Liver (tissue), 8 donors: ENCODE measurements at regions not wholly inside any gene's neighbourhood (a gene's known extent, or its start where the extent isn't known, plus 50 kb on each side); places are given as distances from the start of the nearest gene placed in this dataset.

ENCODE experiments used
- DNase-seq: peaks from one replicate; pipeline ENCODE4 v3.0.0-alpha.2; 2017; ENCODE audit warnings: low spot score
- H3K27ac ChIP-seq, 2 donors: one replicate each; pipeline ENCODE4 v1.7.0; 2013; ENCODE audit warnings: inconsistent platforms in 2 of 2, low read length in 2 of 2, control low read depth in 1 of 2, low read depth in 1 of 2, mild to moderate bottlenecking in 1 of 2
- H3K27me3 ChIP-seq, 4 donors: one replicate each; pipeline versions ENCODE4 v1.6.1 to v1.7.0; 2013; ENCODE audit warnings: low read length in 3 of 4, inconsistent platforms in 1 of 4, mild to moderate bottlenecking in 1 of 4, moderate library complexity in 1 of 4; ENCODE audit not compliant: control insufficient read depth in 4 of 4, insufficient read depth in 4 of 4
- H3K36me3 ChIP-seq, 4 donors: one replicate each; pipeline versions ENCODE4 v1.6.1 to v1.7.0; 2013; ENCODE audit warnings: low read length in 3 of 4, mild to moderate bottlenecking in 3 of 4, low read depth in 1 of 4, moderate library complexity in 1 of 4; ENCODE audit not compliant: control insufficient read depth in 4 of 4, insufficient read depth in 3 of 4
- H3K4me1 ChIP-seq, 4 donors: one replicate each; pipeline versions ENCODE4 v1.6.1 to v1.7.0; 2013; ENCODE audit warnings: low read length in 3 of 4, mild to moderate bottlenecking in 3 of 4, moderate library complexity in 1 of 4; ENCODE audit not compliant: control insufficient read depth in 4 of 4, insufficient read depth in 4 of 4
- H3K4me3 ChIP-seq, 3 donors: one replicate each; pipeline versions ENCODE4 v1.6.1 to v1.7.0; 2013; ENCODE audit warnings: low read length in 3 of 3, control low read depth in 1 of 3, low read depth in 1 of 3, mild to moderate bottlenecking in 1 of 3
- H3K9ac ChIP-seq, 2 donors: one replicate each; pipeline ENCODE4 v1.7.0; 2013; ENCODE audit warnings: low read length in 2 of 2, mild to moderate bottlenecking in 2 of 2, moderate library complexity in 2 of 2, control low read depth in 1 of 2, low read depth in 1 of 2
- H3K9me3 ChIP-seq, 4 donors: one replicate each; pipeline versions ENCODE4 v1.6.1 to v1.7.0; 2013; ENCODE audit warnings: low read length in 3 of 4; ENCODE audit not compliant: control insufficient read depth in 4 of 4
- CTCF ChIP-seq: fragments of 150-350 bp; IDR thresholded peaks from 2 replicates; pipeline ENCODE4 v1.5.1; 2017; ENCODE audit warnings: improper control_type of control experiment, low read depth, low read length; ENCODE audit not compliant: missing input control
- EGR1 ChIP-seq, 2 donors: IDR thresholded peaks; 2 replicates each; pipeline ENCODE4 v1.6.1; 2016 to 2018; ENCODE audit warnings: antibody characterized with exemption in 2 of 2, low read depth in 2 of 2
- FOXA1 ChIP-seq: IDR thresholded peaks from 2 replicates; pipeline ENCODE4 v1.6.1; 2016; ENCODE audit warnings: antibody characterized with exemption
- FOXA2 ChIP-seq: IDR thresholded peaks from 2 replicates; pipeline ENCODE4 v1.6.1; 2016; ENCODE audit warnings: antibody characterized with exemption
- GABPA ChIP-seq, 2 donors: IDR thresholded peaks in 1 of 2; conservative IDR thresholded peaks in 1 of 2; 2 replicates each; pipeline ENCODE4 v1.6.1; 2016; ENCODE audit warnings: antibody characterized with exemption in 2 of 2, mild to moderate bottlenecking in 1 of 2, moderate library complexity in 1 of 2
- HNF4A ChIP-seq, 2 donors: conservative IDR thresholded peaks; 2 replicates each; pipeline ENCODE4 v1.6.1; 2016; ENCODE audit warnings: antibody characterized with exemption in 2 of 2, mild to moderate bottlenecking in 2 of 2
- HNF4G ChIP-seq: IDR thresholded peaks from 2 replicates; pipeline ENCODE4 v1.6.1; 2016; ENCODE audit warnings: antibody characterized with exemption
- JUND ChIP-seq, 2 donors: IDR thresholded peaks; 2 replicates each; pipeline ENCODE4 v1.6.1; 2016; ENCODE audit warnings: antibody characterized with exemption in 2 of 2
- NR2F2 ChIP-seq: IDR thresholded peaks from 2 replicates; pipeline ENCODE4 v1.6.1; 2016; ENCODE audit warnings: antibody characterized with exemption
- RAD21 ChIP-seq, 2 donors: IDR thresholded peaks; 2 replicates each; pipeline ENCODE4 v1.6.1; 2016; ENCODE audit warnings: antibody characterized with exemption in 2 of 2, mild to moderate bottlenecking in 2 of 2
- SP1 ChIP-seq: IDR thresholded peaks from 2 replicates; pipeline ENCODE4 v1.6.1; 2018; ENCODE audit warnings: antibody characterized with exemption, mild to moderate bottlenecking
- TAF1 ChIP-seq: conservative IDR thresholded peaks from 2 replicates; pipeline ENCODE4 v1.6.1; 2016; ENCODE audit warnings: antibody characterized with exemption, mild to moderate bottlenecking
- YY1 ChIP-seq: IDR thresholded peaks from 2 replicates; pipeline ENCODE4 v1.6.1; 2016; ENCODE audit warnings: antibody characterized with exemption, mild to moderate bottlenecking
- ZBTB33 ChIP-seq: IDR thresholded peaks from 2 replicates; pipeline ENCODE4 v1.6.1; 2016; ENCODE audit warnings: antibody characterized with exemption
- WGBS: extraction: QIAGEN DNeasy Blood & Tissue Kit; methylation state at CpG from one replicate; pipeline ENCODE4 v1.1.7; 2013; 5-methylcytosine and 5-hydroxymethylcytosine counted together
- TF ChIP-seq, protein P1 (sequence below): IDR thresholded peaks from 2 replicates; pipeline ENCODE4 v1.6.1; 2016; ENCODE audit warnings: antibody characterized with exemption
- donor health status: healthy.
- donor health status: healthy.
- donor health status: healthy.
- donor health status: healthy.
- donor health status: healthy.

- 40% methylated on average over 2 of the region's 2 CpGs for WGBS
- TF ChIP-seq YY1 = no peak
- TF ChIP-seq RAD21 (IDR thresholded peaks at IDR 0.05) = no peak
- no peak for TF ChIP-seq TAF1
- Histone ChIP-seq H3K27me3 (no peaks in the 10 kb centered on the region), H3K9ac (no peak overlapping the region), H3K4me3 (no peak overlapping the region), H3K36me3 (no peaks in the 10 kb centered on the region), H3K27ac (no peak overlapping the region), H3K9me3 (no peaks in the 10 kb centered on the region), H3K4me1 (no peaks in the 10 kb centered on the region)
- no peak for DNase-seq
These were observed 411.4 kb downstream of the CCDC91 start for GRCh38 chr12:28601570-28602058.

DNA sequence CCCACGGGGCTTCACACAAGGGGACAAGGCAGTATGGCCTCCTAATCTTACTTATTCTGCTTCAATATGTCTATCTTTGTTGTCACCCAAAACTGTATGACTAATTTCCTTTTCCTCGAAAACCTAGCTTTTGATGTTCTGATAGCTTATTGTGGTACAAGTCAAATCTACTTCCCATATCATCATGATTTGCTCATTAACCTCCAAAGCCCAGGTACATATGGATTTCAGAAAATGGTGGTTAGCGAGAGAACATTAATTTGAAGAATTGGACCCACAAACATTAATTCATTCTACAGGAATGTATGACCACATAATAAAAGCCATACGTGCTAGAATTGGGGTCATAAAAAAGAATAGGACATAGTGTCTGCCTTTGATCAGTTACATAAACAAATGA lies 412.5 kb downstream of the CCDC91 start:
- H3K27ac ChIP-seq = no peak overlapping the region
- WGBS = 73% methylated on average over 4 of the region's 4 CpGs
- H3K9me3 ChIP-seq = peaks cover 0 to 8% (median 2%) of the 10 kb centered on the region in 4 donors
- H3K4me1 ChIP-seq = no peaks in the 10 kb centered on the region
- H3K4me3 ChIP-seq = no peak overlapping the region
- no peaks in the 10 kb centered on the region for H3K27me3 ChIP-seq
- TF ChIP-seq FOXA2 (no peak), GABPA (IDR thresholded peaks at IDR 0.05 in 1 of 2, conservative IDR thresholded peaks at IDR 0.05 in 1 of 2) (no peak), TAF1 (no peak), SP1 (no peak), JUND (IDR thresholded peaks at IDR 0.05) (no peak), CTCF (no peak), NR2F2 (no peak), RAD21 (IDR thresholded peaks at IDR 0.05) (no peak), FOXA1 (no peak), EGR1 (IDR thresholded peaks at IDR 0.05; ENCODE audit: low read depth in 2 of 2) (no peak), HNF4G (no peak), YY1 (no peak)
- TF ChIP-seq, protein P1, sequence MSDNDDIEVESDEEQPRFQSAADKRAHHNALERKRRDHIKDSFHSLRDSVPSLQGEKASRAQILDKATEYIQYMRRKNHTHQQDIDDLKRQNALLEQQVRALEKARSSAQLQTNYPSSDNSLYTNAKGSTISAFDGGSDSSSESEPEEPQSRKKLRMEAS = no peak
- no peaks in the 10 kb centered on the region for H3K36me3 ChIP-seq
- DNase-seq = no peak
- no peak overlapping the region for H3K9ac ChIP-seq

DNA sequence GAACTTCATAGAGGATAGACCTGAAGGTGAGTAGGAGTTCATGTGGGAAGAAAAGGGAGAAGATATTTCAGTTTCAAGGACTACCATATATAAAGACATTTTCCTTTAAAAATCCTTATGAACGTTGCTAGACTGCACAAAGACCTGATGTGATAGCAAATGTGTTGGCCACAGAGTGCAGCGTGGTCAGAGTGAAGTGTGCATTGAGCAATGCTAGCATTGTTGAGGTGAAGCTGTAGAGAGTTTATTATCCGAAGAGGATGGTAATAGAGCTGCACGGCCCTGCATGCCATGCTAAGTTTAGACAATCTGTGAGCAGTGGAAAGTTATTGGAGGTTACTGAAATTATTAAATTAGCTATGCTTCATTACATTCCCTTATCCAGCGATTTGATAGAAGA lies 413.0 kb downstream of the CCDC91 start:
- DNase-seq = no peak
- Histone ChIP-seq H3K36me3 (no peaks in the 10 kb centered on the region), H3K9ac (no peak overlapping the region), H3K4me1 (no peaks in the 10 kb centered on the region), H3K27ac (no peak overlapping the region), H3K9me3 (peaks cover 0 to 10% (median 4%) of the 10 kb centered on the region in 4 donors), H3K4me3 (no peak overlapping the region), H3K27me3 (no peaks in the 10 kb centered on the region)
- TF ChIP-seq, protein P1 = no peak
- TF ChIP-seq JUND (IDR thresholded peaks at IDR 0.05) = no peak
- 79% methylated on average over 5 of the region's 5 CpGs for WGBS

- TF ChIP-seq TAF1 (no peak), HNF4A (conservative IDR thresholded peaks at IDR 0.05) (no peak), FOXA1 (no peak), SP1 (no peak), NR2F2 (no peak), FOXA2 (no peak), ZBTB33 (no peak)
- H3K9ac ChIP-seq = no peak overlapping the region
- H3K36me3 ChIP-seq = no peaks in the 10 kb centered on the region
- no peak overlapping the region for H3K27ac ChIP-seq
- H3K4me1 ChIP-seq = no peaks in the 10 kb centered on the region
- no peaks in the 10 kb centered on the region for H3K27me3 ChIP-seq
- no peak for DNase-seq
- no peak overlapping the region for H3K4me3 ChIP-seq
- WGBS = 82% methylated on average over 1 of the region's 1 CpG
- peaks cover 0 to 10% (median 5%) of the 10 kb centered on the region in 4 donors for H3K9me3 ChIP-seq
These were observed 413.5 kb downstream of the CCDC91 start for GRCh38 chr12:28603801-28604200.
